ENCODE measurements at regions not wholly inside any gene's neighbourhood (a gene's known extent, or its start where the extent isn't known, plus 50 kb on each side); places are given as distances from the start of the nearest gene placed in this dataset.

DNA sequence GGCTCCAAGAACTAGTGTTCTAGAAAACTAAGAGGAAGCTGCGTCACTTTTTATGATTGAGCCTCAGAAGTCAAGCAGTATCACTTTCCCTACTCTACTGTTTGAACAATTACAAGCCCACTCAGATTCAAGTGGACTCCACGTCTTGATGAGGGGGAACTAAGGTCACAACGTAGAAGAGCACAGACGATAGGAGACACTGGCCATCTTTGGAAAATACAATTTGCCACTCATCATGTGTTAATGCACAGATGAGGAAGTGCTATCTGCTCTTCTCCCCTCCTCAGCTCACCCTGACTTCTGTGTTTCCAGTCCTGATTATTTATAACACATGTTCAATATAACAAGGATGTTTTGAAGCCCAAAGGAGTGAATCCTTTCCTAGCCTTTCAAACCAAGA is 76.1 kb upstream of the CYP1B1 start:
- H3K36me3 ChIP-seq (replicated peaks; ENCODE audit: insufficient read depth, low read length): no peaks in the 10 kb centered on the region
- H3K9me3 ChIP-seq (replicated peaks; ENCODE audit: insufficient read depth, low read length): no peaks in the 10 kb centered on the region
- no peak overlapping the region for H3K4me2 ChIP-seq (ENCODE audit: low read depth, low read length)
- H3K4me3 ChIP-seq (ENCODE audit: low read length): no peak overlapping the region
- H3K79me2 ChIP-seq (ENCODE audit: low read length): no peaks in the 10 kb centered on the region
- DNase-seq: no peak
- H3F3A ChIP-seq (ENCODE audit: insufficient read depth, low read length): no peaks in the 10 kb centered on the region
- TF ChIP-seq EZH2 (optimal IDR thresholded peaks at IDR 0.05; ENCODE audit: low read depth, low read length) (no peak), EZH2phosphoT487 (IDR thresholded peaks at IDR 0.05; ENCODE audit: low read length) (no peak)
- TF ChIP-seq, protein P1, sequence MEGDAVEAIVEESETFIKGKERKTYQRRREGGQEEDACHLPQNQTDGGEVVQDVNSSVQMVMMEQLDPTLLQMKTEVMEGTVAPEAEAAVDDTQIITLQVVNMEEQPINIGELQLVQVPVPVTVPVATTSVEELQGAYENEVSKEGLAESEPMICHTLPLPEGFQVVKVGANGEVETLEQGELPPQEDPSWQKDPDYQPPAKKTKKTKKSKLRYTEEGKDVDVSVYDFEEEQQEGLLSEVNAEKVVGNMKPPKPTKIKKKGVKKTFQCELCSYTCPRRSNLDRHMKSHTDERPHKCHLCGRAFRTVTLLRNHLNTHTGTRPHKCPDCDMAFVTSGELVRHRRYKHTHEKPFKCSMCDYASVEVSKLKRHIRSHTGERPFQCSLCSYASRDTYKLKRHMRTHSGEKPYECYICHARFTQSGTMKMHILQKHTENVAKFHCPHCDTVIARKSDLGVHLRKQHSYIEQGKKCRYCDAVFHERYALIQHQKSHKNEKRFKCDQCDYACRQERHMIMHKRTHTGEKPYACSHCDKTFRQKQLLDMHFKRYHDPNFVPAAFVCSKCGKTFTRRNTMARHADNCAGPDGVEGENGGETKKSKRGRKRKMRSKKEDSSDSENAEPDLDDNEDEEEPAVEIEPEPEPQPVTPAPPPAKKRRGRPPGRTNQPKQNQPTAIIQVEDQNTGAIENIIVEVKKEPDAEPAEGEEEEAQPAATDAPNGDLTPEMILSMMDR (IDR thresholded peaks at IDR 0.05; ENCODE audit: low read length): no peak
- H3K27ac ChIP-seq (ENCODE audit: low read length): no peak overlapping the region
- H2AFZ ChIP-seq (ENCODE audit: low read length): no peak overlapping the region
- no peaks in the 10 kb centered on the region for H4K20me1 ChIP-seq (ENCODE audit: insufficient read depth, low read length)
- H3K9ac ChIP-seq (ENCODE audit: low read length): no peak overlapping the region
- H3K4me1 ChIP-seq (ENCODE audit: low read length): no peaks in the 10 kb centered on the region
- H3K27me3 ChIP-seq (replicated peaks; ENCODE audit: insufficient read depth, low read length): no peaks in the 10 kb centered on the region
- no peaks in the 10 kb centered on the region for H3K9me2 ChIP-seq (replicated peaks; ENCODE audit: insufficient read depth, low read length)

DNA sequence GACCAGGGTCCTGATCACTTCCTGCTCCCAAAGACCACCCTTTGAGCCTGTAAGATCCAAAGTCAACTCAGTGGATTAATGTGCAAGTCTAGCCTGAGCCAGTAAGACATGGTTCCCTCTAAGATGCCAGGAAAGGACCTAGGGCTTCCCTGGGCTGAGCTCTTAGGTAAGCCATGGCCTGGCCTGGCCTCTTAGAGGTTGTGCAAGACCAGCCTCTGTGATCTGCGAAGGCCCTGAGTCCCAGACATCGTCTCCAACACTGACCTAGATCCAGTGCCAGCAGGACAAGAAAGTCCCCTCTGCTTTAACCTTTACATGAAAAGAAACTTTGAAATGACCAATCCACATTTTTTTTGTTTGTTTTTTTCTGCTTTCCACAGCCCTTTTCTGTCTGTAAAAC is 73.6 kb upstream of the CYP1B1 start:
- Histone ChIP-seq H3K9me3 (replicated peaks; ENCODE audit: insufficient read depth, low read length) (no peaks in the 10 kb centered on the region), H3F3A (ENCODE audit: insufficient read depth, low read length) (no peaks in the 10 kb centered on the region), H3K9me2 (replicated peaks; ENCODE audit: insufficient read depth, low read length) (no peaks in the 10 kb centered on the region), H3K27me3 (replicated peaks; ENCODE audit: insufficient read depth, low read length) (no peaks in the 10 kb centered on the region), H3K79me2 (ENCODE audit: low read length) (no peaks in the 10 kb centered on the region), H3K4me1 (ENCODE audit: low read length) (no peaks in the 10 kb centered on the region), H3K27ac (ENCODE audit: low read length) (no peak overlapping the region), H4K20me1 (ENCODE audit: insufficient read depth, low read length) (no peaks in the 10 kb centered on the region), H3K9ac (ENCODE audit: low read length) (no peak overlapping the region), H3K4me3 (ENCODE audit: low read length) (no peak overlapping the region), H3K36me3 (replicated peaks; ENCODE audit: insufficient read depth, low read length) (no peaks in the 10 kb centered on the region), H2AFZ (ENCODE audit: low read length) (no peak overlapping the region), H3K4me2 (ENCODE audit: low read depth, low read length) (no peak overlapping the region)
- TF ChIP-seq, protein P1 (IDR thresholded peaks at IDR 0.05; ENCODE audit: low read length): no peak
- DNase-seq: no peak

DNA sequence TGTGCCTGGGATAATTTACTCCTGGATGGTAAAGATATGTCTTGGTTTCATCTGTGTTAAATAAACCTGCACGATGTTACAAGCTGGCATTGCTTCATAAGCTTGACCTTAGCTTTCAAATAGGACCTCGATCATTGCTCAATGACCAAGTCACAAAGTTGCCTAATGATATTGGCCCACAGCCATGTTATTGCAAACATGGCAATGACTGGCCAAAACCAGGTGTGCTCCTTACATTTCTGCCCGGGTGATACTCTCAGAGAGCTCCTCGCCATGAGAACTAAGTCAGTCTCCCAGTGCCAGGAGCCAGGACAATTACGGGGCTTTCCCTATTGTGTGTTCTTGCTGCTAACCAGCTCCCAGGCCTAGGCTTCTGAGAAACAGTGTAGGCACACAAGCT is 72.5 kb upstream of the CYP1B1 start:
- H3K27ac ChIP-seq (ENCODE audit: low read length): no peak overlapping the region
- no peak for DNase-seq
- H3F3A ChIP-seq (ENCODE audit: insufficient read depth, low read length): no peaks in the 10 kb centered on the region
- no peak overlapping the region for H3K9ac ChIP-seq (ENCODE audit: low read length)
- H3K9me2 ChIP-seq (replicated peaks; ENCODE audit: insufficient read depth, low read length): no peaks in the 10 kb centered on the region
- H4K20me1 ChIP-seq (ENCODE audit: insufficient read depth, low read length): no peaks in the 10 kb centered on the region
- no peak overlapping the region for H2AFZ ChIP-seq (ENCODE audit: low read length)
- no peaks in the 10 kb centered on the region for H3K9me3 ChIP-seq (replicated peaks; ENCODE audit: insufficient read depth, low read length)
- H3K27me3 ChIP-seq (replicated peaks; ENCODE audit: insufficient read depth, low read length): no peaks in the 10 kb centered on the region
- H3K4me1 ChIP-seq (ENCODE audit: low read length): no peaks in the 10 kb centered on the region
- H3K36me3 ChIP-seq (replicated peaks; ENCODE audit: insufficient read depth, low read length): no peaks in the 10 kb centered on the region
- TF ChIP-seq, protein P1 (IDR thresholded peaks at IDR 0.05; ENCODE audit: low read length): no peak
- TF ChIP-seq EZH2 (optimal IDR thresholded peaks at IDR 0.05; ENCODE audit: low read depth, low read length) (no peak), EZH2phosphoT487 (IDR thresholded peaks at IDR 0.05; ENCODE audit: low read length) (no peak)
- H3K4me2 ChIP-seq (ENCODE audit: low read depth, low read length): no peak overlapping the region
- no peaks in the 10 kb centered on the region for H3K79me2 ChIP-seq (ENCODE audit: low read length)
- no peak overlapping the region for H3K4me3 ChIP-seq (ENCODE audit: low read length)

Data from MM.1S (cell line).